ENCODE measurements at regions not wholly inside any gene's neighbourhood (a gene's known extent, or its start where the extent isn't known, plus 50 kb on each side); places are given as distances from the start of the nearest gene placed in this dataset.

DNA sequence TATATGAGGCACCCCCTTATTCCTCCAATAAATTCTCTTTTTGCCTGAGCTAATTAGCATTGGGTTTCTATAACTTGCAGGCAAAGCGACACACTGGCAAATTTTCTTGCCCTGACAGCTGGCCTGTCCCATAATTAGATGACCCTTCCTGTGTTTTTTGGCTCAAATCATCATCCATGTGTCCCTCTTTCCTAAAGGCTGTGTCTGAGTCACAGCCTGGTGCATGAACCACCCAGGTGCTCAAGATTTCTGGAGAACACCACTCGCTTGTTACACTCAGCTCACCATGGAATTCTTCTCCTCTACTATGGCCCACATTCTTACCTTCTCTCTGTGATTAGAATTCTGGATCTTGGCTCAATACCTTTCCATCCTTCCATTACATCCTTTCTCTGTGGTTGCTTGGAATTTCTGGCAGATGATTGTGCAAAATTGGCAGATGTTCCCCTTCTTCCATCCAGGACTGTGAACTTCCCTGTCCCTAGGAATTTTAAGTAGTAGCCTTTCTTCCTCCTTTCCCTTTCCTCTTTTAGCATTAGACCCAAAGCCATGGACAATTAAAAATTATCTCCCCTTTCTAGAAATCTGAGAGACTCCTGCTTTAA, 116.0 kb upstream of the ANKRD1 start:
- DNase-seq (ENCODE audit: low spot score): no peak

DNA sequence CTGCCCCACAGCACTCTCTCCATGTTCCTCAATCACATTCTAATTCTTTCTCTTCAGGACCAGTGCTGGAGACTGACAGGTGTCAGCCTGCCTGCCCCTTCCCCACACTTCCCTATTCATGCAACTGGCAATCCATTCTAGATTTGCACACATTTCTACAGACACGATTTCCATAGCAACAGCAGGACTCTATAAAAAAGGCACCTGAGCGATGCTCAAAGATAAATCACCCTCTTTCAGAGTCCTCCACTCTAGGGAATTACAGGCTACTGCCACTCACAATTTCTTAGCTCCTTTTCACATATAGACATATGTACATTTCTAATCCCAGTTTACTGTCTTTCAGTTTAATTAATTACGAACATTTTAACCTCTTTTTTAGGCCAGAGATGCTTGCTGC, 118.1 kb upstream of the ANKRD1 start:
- DNase-seq (ENCODE audit: low spot score): no peak

DNA sequence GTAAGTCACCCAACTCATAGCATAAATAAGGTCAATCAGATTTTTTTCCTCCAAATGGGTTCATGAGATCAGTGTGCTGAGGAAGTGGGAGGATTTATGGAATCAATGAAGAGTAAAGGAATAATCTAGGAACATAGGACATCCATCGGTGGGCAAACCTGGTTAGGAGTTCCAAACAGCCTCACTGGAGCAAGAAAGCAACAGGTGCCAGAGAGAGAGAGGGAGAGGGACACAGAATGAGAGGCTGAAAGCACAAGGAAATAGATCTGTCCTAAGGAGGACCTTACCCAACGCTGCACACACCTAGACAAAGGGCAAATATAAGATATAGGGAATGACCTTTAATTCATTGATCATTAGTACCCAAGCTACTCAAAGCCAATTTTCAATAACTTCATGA, 119.5 kb upstream of the ANKRD1 start:
- DNase-seq (ENCODE audit: low spot score): no peak

DNA sequence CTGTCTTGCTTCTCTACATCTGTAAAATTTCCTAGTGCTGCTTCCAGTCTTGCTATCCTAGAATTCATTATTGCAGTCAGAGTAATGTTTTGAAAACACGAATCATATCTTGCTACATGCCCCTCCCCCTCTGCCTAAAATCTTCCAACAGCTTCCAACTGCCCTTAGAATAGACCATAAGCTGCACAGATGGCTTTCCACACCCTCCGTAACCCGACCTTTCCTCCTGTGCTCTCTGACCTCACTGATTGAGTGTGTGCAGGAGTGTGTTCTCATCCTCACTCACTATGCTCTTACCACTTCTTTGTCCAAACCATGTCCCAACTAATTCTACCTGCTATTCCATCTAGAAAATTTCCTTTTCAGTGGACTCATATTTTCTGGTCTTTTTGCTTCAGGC, 121.2 kb upstream of the ANKRD1 start:
- no peak for DNase-seq (ENCODE audit: low spot score)

DNA sequence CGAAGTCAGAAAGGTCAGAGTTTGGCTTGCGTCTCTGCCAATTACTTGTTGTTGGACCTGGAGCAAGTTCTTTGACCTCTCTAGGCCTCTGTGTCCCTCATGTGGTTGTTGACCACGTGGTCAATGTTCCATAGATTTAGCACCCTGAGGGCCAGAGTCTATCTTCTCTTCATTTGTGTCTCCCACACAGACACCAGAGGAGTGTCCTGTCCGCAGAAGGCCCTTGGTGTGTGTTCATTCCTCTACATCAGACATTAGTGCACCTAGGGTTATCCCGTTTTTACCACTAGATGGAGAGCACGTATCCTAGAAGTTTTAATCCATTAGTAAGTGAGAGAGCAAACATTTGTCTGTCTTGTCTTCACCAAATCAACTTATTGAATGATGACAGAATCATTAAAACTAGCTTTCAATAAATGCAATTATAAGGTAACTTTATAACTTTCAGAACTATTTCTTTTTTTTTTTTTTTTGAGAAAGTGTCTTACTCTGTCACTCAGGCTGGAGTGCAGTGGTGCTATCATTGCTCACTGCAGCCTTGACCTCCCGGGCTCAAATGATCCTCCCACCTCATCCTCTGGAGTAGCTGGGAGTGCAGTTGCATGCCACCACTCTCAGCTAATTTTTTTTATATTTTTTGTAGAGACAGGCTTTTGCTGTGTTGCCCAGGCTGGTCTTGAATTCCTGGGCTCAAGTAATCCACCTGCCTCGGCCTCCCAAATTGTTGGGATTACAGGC, 122.5 kb upstream of the ANKRD1 start:
- DNase-seq (ENCODE audit: low spot score): peak; percentile 33

DNA sequence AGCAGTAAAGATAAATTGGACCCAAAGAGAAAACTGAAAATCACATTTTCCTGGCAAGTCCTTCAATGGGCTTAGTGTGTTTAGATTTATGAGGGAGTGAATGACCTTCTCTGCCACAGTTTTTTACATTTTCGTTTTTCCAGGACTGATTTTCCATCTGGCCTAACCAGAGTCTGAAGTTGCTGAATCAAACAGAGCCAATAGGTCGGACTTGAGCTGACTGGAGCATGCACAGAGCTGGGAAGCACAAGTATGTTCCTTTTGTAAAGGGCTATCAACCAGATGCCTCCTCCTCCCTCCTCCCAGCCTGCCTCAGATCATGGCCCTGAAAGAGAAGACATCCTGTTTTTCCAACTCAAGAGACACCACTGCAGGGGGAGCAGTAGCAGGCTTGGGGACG, 126.0 kb upstream of the ANKRD1 start:
- no peak for DNase-seq (ENCODE audit: low spot score)

DNA sequence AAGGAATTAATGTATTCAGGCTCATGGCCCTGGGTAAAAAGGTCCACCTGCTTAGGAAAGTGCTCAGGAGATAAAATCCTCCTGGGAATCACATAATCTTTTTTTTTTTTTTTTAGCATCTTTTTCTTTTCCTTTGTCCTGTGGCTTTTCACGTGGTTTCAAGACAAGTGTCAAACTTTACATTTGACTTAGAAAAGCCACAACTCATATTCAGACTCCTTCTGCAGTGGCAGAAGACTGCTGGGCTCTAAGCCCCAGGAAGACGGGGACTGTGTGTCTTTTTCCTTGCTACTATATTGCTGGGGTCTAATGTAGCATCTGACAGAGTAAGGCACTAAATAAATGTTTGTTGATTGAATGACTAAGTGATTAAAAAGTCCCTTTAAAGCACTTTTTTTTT, 127.5 kb upstream of the ANKRD1 start:
- no peak for DNase-seq (ENCODE audit: low spot score)

DNA sequence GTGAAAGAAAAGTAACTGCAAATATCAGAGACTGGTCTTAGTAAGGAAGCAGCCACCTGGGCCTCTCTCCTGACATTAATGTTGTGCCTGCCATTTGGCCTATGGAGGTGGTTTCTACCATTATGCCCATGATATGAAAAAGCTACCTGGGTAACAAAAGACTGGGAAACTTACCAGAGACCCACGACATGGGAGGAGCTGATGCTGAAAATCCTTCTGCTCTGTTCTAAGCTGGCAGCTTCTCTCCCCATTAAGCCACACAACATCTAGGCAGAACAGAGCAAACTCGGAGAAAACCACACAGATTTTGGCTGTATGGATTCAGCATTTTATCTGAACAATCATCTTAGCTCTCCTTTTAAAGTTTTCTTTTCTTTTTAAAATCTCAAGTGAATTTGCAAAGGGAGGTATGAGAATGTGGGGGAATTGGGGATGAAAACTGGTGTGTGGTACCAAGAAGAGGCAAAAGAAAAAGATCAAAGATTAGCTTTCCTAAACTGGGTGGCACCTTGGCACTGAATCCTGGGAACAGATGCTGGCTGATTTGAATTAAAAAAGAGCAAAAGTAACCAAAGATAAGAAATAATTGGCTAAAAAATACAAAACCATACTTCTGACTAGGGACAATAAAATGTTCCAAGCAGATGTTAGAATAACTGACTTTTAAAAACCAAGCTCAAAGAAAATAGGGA, 128.6 kb upstream of the ANKRD1 start:
- DNase-seq (ENCODE audit: low spot score): no peak

DNA sequence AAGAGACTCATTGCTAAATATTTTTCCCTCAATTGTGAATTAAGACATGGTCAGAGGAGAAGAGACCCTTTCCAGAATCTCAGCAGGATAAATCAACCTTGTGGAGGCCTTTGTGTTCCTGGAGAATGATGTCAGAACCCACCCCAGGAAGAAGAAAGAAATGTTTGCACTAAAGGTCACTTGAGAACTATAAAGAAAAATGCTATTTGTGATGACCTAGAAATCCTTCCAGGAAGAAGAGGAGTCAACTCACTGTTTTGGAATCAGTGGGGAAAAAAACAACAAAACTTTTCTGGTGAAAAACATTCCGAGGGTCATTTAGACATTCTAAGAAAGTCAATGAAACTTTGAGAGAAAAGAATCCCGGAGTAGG, 129.1 kb upstream of the ANKRD1 start:
- DNase-seq (ENCODE audit: low spot score): no peak

DNA sequence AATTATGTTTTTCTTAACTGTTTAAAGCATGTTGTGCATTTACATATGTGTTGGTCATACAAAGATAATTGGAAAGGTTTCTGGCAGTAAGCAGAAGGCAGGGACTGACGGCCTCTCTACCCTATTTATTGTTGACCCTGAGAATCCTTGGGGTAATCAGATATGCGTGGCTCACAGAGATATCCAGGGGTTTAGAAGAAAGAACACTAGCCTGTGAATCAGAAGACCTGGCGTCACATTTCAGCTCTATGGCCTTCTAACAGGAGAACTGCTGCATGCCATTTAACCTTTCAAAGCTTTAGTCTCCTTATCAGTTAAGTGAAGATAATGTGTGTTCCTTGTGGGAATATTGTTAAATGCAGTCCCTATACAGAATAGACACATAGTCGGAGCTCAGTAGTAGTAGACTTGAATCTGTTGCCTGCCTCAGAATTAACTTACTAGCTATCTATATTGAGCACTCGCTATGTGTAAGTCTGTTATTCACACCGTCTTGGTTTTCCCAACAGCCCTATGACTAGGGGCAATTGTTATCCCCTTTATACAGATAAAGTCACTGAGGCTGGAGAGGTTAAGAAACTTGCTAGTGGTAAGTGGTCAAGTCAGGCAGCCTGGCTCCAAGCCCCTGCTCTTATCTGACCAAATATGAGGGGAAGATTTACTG, 129.6 kb upstream of the ANKRD1 start:
- DNase-seq (ENCODE audit: low spot score): peak; percentile 29

DNA sequence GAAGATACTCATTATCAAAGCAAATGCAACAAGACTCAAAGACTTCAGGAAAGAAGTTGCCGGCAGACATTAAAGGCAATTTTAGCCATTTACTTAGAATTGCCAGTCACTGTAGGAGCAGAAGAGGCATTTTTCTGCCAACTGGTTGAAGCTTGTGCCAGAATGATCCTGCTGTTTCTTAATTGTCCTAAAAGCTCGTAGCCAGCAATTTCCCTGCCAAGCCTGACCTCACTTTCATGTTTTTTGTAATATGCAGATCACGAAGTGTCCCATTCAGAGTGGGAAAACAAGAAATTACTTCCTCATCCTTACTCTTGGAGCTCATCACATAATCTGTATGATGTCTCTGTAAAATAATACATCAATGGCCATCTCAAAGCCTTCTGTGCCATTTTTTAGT, 130.9 kb upstream of the ANKRD1 start:
- no peak for DNase-seq (ENCODE audit: low spot score)

DNA sequence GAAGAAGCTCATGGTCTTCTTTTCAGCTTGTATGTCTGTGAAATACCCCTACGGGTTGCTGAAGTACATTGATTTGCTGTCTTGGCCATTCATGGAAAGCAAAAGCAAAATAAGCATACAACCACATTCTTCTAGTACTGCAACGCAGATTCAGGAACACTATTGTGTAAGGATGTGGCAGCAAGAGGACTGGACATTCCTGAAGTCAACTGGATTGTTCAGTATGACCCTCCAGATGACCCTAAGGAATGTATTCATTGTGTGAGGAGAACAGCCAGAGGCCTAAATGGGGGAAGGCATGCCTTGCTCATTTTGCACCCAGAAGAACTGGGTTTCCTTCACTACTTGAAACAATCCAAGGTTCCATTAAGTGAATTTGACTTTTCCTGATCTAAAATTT, 133.4 kb upstream of the ANKRD1 start:
- no peak for DNase-seq (ENCODE audit: low spot score)

DNA sequence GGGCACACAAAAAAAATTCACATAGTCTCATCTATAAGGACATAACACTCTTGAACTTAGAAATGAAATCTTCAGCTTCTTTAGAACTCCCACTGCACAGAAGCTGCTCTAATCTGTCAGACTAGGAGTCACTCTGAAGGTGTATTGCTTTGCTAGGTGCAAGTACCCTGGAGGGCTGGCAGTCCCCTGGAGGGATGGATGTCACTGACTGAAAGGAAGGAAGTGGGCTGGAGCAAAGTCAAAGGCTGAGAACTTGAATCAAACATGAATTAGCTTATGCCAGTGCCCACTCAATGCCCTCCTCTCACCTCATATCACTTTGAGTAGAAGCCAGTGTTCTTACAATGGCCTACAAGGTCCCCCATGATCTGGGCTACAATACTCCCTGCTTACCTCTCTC, 140.3 kb upstream of the ANKRD1 start:
- DNase-seq (ENCODE audit: low spot score): no peak

DNA sequence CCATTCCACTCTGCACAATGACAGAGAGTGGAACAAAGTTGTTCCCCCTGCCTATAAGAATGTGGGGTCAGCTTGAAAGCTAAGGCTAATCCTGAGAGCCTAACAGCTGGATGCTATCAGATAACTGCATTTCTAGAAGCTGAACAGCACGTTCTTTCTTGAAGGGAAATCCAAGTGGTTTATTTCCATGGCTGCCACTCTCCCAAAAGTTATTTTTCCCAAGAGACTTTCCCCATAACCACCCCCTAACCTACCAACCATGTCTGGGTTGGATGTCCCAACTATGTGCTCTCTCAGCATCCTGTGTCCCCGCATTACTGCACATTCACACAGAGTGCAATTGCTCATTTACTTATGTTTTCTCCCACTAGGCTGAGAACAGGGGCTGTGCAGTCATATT, 140.7 kb upstream of the ANKRD1 start:
- no peak for DNase-seq (ENCODE audit: low spot score)

DNA sequence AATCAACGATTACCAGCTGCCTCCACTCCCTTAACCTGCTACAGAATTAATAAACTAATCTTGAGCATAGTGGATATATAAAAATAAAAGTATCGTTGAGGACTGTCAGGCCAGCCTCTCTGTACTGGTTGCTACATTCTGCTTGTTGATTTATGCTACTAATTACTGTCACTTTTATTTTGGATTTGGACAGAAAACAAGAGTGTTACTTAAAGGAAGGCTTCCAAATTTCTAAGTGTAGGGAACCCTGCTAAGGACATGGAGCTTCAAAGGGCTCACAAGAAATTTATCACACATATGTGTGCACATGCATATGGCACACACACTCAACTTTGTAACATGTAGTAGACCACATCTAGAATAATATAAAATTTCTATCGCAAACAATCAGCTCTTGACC, 141.2 kb upstream of the ANKRD1 start:
- no peak for DNase-seq (ENCODE audit: low spot score)

DNA sequence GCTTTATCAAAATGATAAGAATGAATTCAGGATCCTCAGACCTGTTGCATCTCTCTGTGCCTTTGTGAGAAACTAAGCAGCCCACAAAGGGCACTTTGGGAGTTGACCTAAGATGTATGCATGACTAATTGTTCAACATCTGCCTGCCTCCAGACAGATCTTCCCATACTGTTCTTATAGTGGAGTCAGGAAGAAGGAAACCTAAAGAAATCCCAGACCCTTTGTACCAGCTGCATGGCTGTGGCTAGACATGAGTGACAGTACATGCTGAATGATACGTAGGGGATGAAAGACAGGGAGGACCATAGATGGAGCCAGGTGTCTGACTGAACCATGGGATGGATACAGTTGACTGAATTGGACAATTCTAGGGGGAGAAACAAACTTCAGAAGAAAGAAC, 148.7 kb upstream of the PCGF5 start:
- DNase-seq (ENCODE audit: low spot score): no peak

DNA sequence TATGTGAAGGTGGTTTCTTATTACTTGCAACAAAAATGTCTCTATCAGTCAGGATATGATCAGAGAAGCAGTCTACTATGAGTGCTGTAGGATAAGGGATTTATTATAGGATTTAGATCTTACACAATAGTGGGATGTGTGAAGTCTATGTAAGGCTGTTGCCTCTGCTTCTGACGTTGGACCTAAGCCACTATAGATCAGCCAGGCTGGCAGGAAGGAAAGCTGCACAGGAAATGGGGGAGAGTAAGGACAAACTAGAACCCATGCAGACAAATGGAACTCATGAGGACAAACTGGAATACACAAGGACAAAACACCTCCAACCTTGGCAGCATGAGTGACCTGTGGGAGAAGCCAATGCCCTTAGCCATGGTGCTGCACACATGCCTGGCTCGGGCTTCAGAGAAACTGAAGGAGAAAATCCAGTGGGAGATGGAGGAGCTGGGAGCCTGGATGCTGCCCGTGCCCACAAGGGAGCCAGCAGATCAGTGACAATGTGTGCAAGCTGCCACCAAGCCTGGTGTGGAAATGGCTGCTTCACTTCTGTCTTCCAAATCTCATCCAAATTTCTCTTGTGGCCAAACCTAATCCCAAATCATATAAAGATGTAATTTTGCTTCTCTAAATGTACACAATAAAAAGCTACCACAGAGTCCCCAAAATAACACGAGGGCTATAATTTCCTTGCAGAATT, 147.0 kb upstream of the PCGF5 start:
- DNase-seq (ENCODE audit: low spot score): no peak

DNA sequence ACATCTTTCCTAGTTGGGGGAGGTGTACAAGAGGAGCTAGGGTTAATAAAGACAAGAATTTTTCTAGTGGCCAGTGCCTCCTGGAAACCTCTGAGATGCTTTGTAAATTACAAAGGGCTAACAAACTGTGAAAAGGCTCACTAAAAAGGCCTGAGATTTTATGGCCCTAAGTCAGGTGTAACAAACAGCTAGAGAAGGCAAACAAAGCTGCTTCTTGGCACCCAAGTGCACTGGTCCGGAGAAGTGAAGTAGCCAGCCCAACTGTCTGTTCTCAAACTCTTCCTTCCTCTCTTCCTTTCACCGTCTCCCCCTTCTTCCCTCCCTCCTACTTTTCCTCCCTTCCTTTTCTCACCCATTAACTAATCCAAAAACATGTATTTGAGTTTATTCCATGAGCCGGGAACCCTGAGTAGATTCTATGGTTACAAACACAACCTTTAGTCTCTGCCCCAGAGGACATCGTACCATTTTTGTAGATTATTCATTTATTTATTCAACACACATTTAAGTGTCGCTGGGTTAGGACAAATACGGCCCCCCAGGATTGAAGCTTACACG, 143.4 kb upstream of the PCGF5 start:
- no peak for DNase-seq (ENCODE audit: low spot score)

DNA sequence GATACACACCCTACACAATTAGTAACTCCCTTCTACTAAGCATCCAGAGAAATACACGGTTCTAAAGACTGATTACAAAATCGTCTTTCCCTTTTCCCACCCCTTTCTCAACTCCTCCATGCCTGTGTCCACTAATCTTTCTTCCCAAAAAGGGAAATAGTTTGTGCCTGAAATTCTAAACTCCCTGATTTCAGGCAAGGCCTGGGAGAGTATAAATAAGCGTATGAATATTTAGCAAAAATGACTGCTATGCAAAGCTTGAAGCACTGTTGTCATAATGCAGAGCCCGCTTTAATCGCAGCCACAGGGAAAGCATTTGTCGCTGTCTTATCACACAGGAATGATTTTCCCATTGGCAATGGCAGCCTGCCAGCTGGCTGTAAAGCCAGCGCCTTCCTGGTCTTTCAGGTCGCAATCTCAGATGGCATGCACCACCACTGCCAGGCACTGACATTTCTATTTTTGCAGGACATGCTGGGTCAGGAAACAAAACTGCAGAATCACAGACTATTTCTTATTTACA, 142.9 kb upstream of the PCGF5 start:
- no peak for DNase-seq (ENCODE audit: low spot score)

DNA sequence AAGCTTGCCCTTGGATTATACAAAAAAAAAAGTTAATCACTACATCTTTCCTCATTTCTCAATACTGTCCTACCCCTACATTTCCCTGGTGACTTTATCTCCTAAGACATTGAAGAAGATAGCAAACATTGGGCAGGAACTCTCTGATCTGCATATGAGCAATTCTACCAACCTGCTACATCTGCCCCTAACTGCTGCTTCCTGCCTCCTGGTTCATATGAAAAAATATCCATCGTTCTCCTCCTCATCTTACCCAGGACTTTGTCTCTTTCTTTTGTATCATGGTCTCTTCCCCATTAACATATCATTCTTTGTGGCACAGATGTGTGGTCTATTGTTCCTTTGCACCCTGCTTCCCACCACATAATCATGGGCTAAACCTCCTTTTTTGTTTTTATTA, 139.7 kb upstream of the PCGF5 start:
- DNase-seq (ENCODE audit: low spot score): no peak

DNA sequence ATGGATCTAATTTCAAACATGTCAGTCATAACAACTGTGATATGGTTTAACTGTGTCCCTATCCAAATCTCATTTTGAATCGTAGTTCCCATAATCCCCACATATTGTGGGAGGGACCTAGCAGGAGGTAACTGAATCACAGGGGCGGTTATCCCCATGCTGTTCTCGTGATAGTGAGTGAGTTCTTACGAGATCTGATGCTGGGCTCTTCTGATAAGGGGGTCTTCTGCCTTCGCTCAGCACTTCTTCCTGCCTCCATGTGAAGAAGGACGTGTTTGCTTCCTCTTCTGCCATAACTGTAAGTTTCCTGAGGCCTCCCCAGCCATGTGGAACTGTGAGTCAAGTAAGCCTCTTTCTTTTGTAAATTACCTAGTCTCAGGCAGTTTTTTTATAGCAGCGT, 138.0 kb upstream of the PCGF5 start:
- DNase-seq (ENCODE audit: low spot score): no peak

Measured in iPS-NIHi11 (cell line).